ENCODE measurements at regions not wholly inside any gene's neighbourhood (a gene's known extent, or its start where the extent isn't known, plus 50 kb on each side); places are given as distances from the start of the nearest gene placed in this dataset.

DNA sequence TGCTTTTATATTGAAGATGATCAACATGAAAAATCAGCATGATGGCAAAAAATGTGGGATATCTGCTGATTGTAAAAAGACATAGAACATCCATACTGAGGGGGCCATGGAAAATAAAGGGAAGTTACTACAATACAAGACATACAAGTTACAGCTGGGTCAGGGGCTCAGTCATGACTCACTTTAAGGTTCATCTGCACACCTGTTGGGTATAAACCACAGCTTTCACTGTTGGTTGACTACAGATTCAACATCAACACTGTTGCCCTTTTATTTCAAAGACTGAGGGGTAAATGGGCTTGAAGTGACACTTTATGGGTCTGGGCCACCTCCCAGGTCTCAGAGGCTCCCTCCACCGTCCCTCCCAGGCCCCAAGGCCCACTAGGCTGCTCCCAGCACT, 98.1 kb upstream of the IRS2 start:
- Histone ChIP-seq H3K4me3 (ENCODE audit: low read depth in 1 of 3, low read length in 3 of 3) (no peak overlapping the region), H3K9me3 (ENCODE audit: control insufficient read depth in 4 of 4, low read length in 3 of 4) (no peaks in the 10 kb centered on the region), H3K4me1 (ENCODE audit: control insufficient read depth in 4 of 4, insufficient read depth in 4 of 4, low read length in 3 of 4) (no peaks in the 10 kb centered on the region), H3K9ac (ENCODE audit: low read depth in 1 of 2, low read length in 2 of 2) (no peak overlapping the region), H3K27ac (ENCODE audit: low read depth in 1 of 2, low read length in 2 of 2) (no peak overlapping the region), H3K27me3 (ENCODE audit: control insufficient read depth in 4 of 4, insufficient read depth in 4 of 4, low read length in 3 of 4) (no peaks in the 10 kb centered on the region), H3K36me3 (ENCODE audit: control insufficient read depth in 4 of 4, insufficient read depth in 3 of 4, low read depth in 1 of 4, low read length in 3 of 4) (no peaks in the 10 kb centered on the region)
- DNase-seq (ENCODE audit: low spot score): no peak
- 86% methylated on average over 1 of the region's 1 CpG for WGBS
- TF ChIP-seq, protein P1, sequence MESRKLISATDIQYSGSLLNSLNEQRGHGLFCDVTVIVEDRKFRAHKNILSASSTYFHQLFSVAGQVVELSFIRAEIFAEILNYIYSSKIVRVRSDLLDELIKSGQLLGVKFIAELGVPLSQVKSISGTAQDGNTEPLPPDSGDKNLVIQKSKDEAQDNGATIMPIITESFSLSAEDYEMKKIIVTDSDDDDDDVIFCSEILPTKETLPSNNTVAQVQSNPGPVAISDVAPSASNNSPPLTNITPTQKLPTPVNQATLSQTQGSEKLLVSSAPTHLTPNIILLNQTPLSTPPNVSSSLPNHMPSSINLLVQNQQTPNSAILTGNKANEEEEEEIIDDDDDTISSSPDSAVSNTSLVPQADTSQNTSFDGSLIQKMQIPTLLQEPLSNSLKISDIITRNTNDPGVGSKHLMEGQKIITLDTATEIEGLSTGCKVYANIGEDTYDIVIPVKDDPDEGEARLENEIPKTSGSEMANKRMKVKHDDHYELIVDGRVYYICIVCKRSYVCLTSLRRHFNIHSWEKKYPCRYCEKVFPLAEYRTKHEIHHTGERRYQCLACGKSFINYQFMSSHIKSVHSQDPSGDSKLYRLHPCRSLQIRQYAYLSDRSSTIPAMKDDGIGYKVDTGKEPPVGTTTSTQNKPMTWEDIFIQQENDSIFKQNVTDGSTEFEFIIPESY (IDR thresholded peaks at IDR 0.05): no peak
- TF ChIP-seq ATF3 (IDR thresholded peaks at IDR 0.05) (no peak), HNF4A (conservative IDR thresholded peaks at IDR 0.05) (no peak), TAF1 (conservative IDR thresholded peaks at IDR 0.05) (no peak), SP1 (IDR thresholded peaks at IDR 0.05) (no peak), GABPA (IDR thresholded peaks at IDR 0.05 in 1 of 2, conservative IDR thresholded peaks at IDR 0.05 in 1 of 2) (no peak), YY1 (IDR thresholded peaks at IDR 0.05) (no peak), EGR1 (IDR thresholded peaks at IDR 0.05; ENCODE audit: low read depth in 2 of 2) (no peak), CTCF (IDR thresholded peaks at IDR 0.05; ENCODE audit: low read depth, low read length, missing input control) (no peak), FOXA1 (IDR thresholded peaks at IDR 0.05) (no peak), NR2F2 (IDR thresholded peaks at IDR 0.05) (no peak), FOXA2 (IDR thresholded peaks at IDR 0.05) (no peak), RAD21 (IDR thresholded peaks at IDR 0.05) (no peak)
- TF ChIP-seq, protein P2, sequence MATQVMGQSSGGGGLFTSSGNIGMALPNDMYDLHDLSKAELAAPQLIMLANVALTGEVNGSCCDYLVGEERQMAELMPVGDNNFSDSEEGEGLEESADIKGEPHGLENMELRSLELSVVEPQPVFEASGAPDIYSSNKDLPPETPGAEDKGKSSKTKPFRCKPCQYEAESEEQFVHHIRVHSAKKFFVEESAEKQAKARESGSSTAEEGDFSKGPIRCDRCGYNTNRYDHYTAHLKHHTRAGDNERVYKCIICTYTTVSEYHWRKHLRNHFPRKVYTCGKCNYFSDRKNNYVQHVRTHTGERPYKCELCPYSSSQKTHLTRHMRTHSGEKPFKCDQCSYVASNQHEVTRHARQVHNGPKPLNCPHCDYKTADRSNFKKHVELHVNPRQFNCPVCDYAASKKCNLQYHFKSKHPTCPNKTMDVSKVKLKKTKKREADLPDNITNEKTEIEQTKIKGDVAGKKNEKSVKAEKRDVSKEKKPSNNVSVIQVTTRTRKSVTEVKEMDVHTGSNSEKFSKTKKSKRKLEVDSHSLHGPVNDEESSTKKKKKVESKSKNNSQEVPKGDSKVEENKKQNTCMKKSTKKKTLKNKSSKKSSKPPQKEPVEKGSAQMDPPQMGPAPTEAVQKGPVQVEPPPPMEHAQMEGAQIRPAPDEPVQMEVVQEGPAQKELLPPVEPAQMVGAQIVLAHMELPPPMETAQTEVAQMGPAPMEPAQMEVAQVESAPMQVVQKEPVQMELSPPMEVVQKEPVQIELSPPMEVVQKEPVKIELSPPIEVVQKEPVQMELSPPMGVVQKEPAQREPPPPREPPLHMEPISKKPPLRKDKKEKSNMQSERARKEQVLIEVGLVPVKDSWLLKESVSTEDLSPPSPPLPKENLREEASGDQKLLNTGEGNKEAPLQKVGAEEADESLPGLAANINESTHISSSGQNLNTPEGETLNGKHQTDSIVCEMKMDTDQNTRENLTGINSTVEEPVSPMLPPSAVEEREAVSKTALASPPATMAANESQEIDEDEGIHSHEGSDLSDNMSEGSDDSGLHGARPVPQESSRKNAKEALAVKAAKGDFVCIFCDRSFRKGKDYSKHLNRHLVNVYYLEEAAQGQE (IDR thresholded peaks at IDR 0.05): no peak
